Cardiac fibroblast (primary cell): ENCODE measurements at regions not wholly inside any gene's neighbourhood (a gene's known extent, or its start where the extent isn't known, plus 50 kb on each side); places are given as distances from the start of the nearest gene placed in this dataset.
"Not testable (repeated sequence)": the region's sequence is repeated elsewhere in the genome, so short reads cannot be mapped to it uniquely, and the experiment has no call there.

Source experiments
- DNase-seq, 2 donors: peaks; one replicate each; pipeline versions ENCODE4 v3.0.0 to v3.0.0-alpha.2; 2010; ENCODE audit warnings: low read depth in 2 of 2
- H3K4me3 ChIP-seq, 2 donors: replicated peaks in 1 of 2; 1 replicate in 1 of 2; 2 replicates in 1 of 2; pipeline ENCODE4 v1.5.1; 2011; ENCODE audit warnings: low read depth in 2 of 2, low read length in 2 of 2, mild to moderate bottlenecking in 2 of 2, moderate library complexity in 1 of 2
- TF ChIP-seq, protein P1 (sequence below): IDR thresholded peaks from one replicate; pipeline ENCODE4 v1.5.1; 2011; ENCODE audit warnings: low read depth, mild to moderate bottlenecking, low read length, inconsistent platforms

DNA sequence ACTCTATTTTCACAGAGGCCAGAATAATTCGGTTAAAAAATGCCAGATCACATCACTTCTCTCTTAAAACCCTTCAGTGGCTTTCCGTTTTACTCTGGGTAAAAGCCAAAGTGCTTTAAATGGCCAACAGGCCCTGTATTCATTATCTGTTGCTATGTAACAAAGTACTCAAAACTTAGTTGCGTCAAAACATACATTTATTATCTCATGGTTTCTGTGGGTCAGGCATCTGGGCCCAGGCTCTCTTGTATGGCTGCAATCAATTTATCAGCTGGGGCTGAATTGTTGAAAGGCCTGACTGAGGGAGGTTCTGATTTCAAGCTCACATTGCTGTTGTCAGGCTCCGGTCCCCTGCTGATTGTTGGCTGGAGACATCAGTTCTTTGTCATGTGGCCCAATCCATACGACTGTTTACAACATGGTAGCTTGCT is 72.7 kb upstream of the H2AZ1 start:
- DNase-seq: peak in 1 of 2 donors; percentile 6
- H3K4me3 ChIP-seq: no peak overlapping the region
- TF ChIP-seq, protein P1, sequence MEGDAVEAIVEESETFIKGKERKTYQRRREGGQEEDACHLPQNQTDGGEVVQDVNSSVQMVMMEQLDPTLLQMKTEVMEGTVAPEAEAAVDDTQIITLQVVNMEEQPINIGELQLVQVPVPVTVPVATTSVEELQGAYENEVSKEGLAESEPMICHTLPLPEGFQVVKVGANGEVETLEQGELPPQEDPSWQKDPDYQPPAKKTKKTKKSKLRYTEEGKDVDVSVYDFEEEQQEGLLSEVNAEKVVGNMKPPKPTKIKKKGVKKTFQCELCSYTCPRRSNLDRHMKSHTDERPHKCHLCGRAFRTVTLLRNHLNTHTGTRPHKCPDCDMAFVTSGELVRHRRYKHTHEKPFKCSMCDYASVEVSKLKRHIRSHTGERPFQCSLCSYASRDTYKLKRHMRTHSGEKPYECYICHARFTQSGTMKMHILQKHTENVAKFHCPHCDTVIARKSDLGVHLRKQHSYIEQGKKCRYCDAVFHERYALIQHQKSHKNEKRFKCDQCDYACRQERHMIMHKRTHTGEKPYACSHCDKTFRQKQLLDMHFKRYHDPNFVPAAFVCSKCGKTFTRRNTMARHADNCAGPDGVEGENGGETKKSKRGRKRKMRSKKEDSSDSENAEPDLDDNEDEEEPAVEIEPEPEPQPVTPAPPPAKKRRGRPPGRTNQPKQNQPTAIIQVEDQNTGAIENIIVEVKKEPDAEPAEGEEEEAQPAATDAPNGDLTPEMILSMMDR: no peak

DNA sequence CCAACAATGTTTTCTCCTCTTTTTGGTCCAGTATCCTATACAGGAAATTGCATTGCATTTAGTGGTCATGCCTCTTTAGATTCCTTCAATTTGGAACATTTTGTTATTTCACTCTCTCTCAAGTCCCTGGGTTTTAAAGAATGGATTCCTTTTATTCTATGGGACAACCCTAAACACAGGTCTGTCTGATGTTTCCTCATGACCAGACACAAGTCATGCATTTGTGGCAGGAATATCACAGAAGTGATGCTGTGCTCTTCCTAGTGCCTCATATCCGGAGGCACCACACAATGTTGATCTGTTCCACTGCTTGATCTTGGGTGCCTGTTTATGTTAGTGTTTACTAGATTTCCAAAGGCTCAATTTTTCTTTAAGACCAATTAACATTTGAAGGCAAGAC is 69.7 kb upstream of the H2AZ1 start:
- no peak for DNase-seq
- H3K4me3 ChIP-seq: no peak overlapping the region
- TF ChIP-seq, protein P1: no peak

DNA sequence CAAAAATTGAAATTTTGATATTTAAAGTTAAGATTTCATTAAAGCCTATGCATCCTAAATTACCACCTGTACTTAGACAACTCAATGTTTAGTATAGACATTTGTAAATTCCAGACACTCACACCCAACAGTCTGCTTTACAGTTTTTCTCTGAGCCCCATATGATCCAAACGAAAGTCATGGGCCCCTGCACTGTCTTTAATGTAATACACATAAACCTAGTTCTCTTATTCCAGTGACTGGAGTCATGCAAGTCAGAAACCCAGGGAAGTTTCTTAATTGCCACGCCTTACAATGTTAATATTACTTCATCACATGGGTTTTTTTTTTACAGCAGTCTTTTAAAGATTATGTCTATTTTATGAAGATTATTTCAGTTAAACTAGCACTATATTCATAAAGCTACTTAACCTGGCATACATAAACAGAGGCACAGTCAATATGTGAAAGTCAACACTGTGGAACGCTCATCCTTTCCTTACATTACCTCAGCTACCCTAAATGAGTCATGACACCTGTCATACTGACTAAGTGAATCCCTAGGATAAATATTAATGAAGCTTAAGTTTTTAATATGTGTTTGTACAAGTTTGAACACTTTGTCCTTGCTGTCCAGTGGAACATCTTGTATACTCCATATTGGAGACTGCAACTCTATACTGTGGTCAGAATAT is 67.7 kb upstream of the H2AZ1 start:
- no peak for DNase-seq
- H3K4me3 ChIP-seq: no peak overlapping the region
- TF ChIP-seq, protein P1: no peak

DNA sequence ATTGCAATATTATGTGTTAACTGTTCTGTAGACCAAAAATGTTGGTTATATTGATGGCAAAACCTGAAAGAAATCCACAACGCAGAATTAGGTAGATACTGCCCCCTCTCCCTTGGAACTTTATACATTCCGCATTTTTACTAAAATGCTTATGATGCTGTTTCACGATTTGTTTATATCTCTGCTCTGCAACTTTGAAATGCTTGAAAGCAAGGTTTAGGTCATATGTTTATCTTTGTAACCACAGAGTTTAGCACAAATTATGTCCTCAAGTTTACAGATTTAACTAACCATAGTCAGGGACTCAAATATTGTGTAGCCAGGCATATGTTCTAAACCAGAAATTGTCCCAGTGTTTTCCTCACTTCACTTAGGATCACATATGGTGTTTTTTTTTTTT is 66.1 kb upstream of the H2AZ1 start:
- H3K4me3 ChIP-seq: no peak overlapping the region
- no peak for DNase-seq
- TF ChIP-seq, protein P1: no peak

DNA sequence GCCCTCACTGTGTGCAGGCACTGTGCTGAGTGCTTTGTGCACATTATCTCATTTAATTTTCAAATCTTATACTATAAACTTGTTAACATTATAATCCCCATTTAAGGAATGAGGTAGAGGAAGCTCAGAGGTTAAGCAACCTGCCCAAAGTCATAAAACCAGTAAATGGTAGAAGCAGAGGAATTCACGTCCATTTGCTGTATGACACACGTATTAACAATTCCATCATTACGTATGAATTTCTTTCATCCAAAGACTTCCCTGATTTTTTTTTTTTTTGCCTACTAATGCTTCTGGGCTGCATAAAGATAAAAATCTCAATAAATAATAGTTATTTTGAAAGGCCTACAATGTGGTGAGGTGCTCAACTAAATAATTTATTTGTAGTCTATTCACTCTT is 64.5 kb upstream of the H2AZ1 start:
- no peak for DNase-seq
- TF ChIP-seq, protein P1: no peak
- H3K4me3 ChIP-seq: no peak overlapping the region

DNA sequence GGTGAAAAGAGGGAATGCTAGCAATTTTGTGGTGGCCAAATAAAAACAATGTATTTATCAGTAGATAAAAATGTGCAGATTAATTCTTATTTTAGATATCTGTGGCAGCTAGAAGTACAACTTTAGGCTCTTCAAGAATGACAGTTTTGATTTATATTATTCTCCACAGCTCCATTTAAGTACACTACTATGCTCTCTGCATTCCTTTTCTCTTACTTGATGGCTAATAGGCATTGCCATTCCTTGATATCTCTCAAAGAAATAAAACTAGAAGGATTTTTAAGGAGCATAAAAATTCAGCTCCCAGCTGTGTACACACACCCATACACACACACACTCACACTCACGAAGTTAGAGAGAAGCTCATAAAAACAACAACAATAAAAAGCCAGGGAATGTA is 59.4 kb upstream of the H2AZ1 start:
- no peak for DNase-seq
- TF ChIP-seq, protein P1: no peak

DNA sequence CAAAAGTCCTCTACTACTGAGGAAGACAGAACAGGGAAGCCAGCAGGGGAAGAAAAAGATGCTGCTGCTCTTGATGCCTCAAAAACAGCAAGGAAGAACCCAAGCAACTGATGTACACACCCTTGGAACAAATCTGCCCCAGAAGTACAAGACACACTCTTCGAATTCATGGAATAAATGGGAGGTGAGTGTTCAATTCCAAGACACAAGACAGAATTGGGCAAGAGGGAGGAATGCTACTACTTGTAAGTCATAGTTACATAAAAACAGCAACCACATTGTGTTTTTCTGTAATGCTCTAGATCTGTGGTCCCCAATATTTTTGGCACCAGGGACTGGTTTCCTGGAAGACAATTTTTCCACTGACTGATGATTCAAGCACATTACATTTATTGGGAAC is 58.0 kb upstream of the H2AZ1 start:
- no peak overlapping the region for H3K4me3 ChIP-seq
- TF ChIP-seq, protein P1: no peak
- peak; percentile 21 to 78 for DNase-seq

More for the DNA sequence above, 59.4 kb upstream of the H2AZ1 start:
- H3K4me3 ChIP-seq: no peak overlapping the region

DNA sequence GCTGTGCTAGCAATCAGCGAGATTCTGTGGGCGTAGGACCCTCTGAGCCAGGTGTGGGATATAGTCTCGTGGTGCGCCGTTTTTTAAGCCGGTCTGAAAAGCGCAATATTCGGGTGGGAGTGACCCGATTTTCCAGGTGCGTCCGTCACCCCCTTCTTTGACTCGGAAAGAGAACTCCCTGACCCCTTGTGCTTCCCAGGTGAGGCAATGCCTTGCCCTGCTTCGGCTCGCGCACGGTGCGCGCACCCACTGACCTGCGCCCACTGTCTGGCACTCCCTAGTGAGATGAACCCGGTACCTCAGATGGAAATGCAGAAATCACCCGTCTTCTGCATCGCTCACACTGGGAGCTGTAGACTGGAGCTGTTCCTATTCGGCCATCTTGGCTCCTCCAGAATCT is 56.1 kb upstream of the H2AZ1 start:
- DNase-seq, H3K4me3 ChIP-seq: not testable (repeated sequence)
